NCI-H82 treated with DMSO at 0.1 percent for 48 hours (cell line): ENCODE measurements at regions not wholly inside any gene's neighbourhood (a gene's known extent, or its start where the extent isn't known, plus 50 kb on each side); places are given as distances from the start of the nearest gene placed in this dataset.
A peak's percentile ranks its signal among the peaks of the same experiment; 100 is the strongest.
"Not testable (repeated sequence)": the region's sequence is repeated elsewhere in the genome, so short reads cannot be mapped to it uniquely, and the experiment has no call there.

Experiments used
- DNase-seq: peaks from one replicate; lab custom pipeline; 2025; ENCODE audit not compliant: unreplicated experiment; lab: John Stamatoyannopoulos, UW

GRCh38 chr4:104662269-104662668 lies 167.6 kb upstream of the CXXC4 start:
- not testable (repeated sequence) for DNase-seq

- DNase-seq, result peak; percentile 57
Measured at GRCh38 chr4:104677116-104677515, 182.4 kb upstream of the CXXC4 start.

- DNase-seq, result no peak
Measured at GRCh38 chr4:104682311-104682710, 187.6 kb upstream of the CXXC4 start.

GRCh38 chr4:104693601-104694201 lies 199.0 kb upstream of the CXXC4 start:
- DNase-seq, result no peak

- DNase-seq, result no peak
Measured at GRCh38 chr4:104716584-104716983, 221.9 kb upstream of the CXXC4 start.

GRCh38 chr4:104719539-104720230 lies 225.0 kb upstream of the CXXC4 start:
- DNase-seq, result no peak

GRCh38 chr4:104722467-104722866 lies 227.8 kb upstream of the CXXC4 start:
- no peak for DNase-seq

GRCh38 chr4:104726002-104726401 lies 231.3 kb upstream of the CXXC4 start:
- DNase-seq, result no peak

GRCh38 chr4:104727643-104728042 lies 232.9 kb upstream of the CXXC4 start:
- no peak for DNase-seq

GRCh38 chr4:104728380-104729122 lies 233.9 kb upstream of the CXXC4 start:
- DNase-seq, result no peak

GRCh38 chr4:104732766-104733165 lies 238.1 kb upstream of the CXXC4 start:
- DNase-seq, result no peak

- no peak for DNase-seq
Measured at GRCh38 chr4:104735174-104735573, 240.5 kb upstream of the CXXC4 start.

GRCh38 chr4:104740161-104740560 lies 245.5 kb upstream of the CXXC4 start:
- DNase-seq, result no peak

GRCh38 chr4:104743215-104743653 lies 248.5 kb upstream of the CXXC4 start:
- DNase-seq, result no peak

GRCh38 chr4:104747635-104748034 lies 252.9 kb upstream of the CXXC4 start:
- DNase-seq, result no peak

- DNase-seq, result no peak
Measured at GRCh38 chr4:104749062-104749461, 254.4 kb upstream of the CXXC4 start.

- no peak for DNase-seq
Measured at GRCh38 chr4:104750008-104750407, 255.3 kb upstream of the CXXC4 start.

- peak; percentile 83 for DNase-seq
Measured at GRCh38 chr4:104751468-104751867, 256.8 kb upstream of the CXXC4 start.

- no peak for DNase-seq
Measured at GRCh38 chr4:104752337-104752736, 257.6 kb upstream of the CXXC4 start.

- DNase-seq, result no peak
Measured at GRCh38 chr4:104756837-104757236, 262.1 kb upstream of the CXXC4 start.

GRCh38 chr4:104758574-104758973 lies 263.9 kb upstream of the CXXC4 start:
- no peak for DNase-seq

- DNase-seq, result no peak
Measured at GRCh38 chr4:104763554-104764222, 269.0 kb upstream of the CXXC4 start.
